ENCODE measurements at regions not wholly inside any gene's neighbourhood (a gene's known extent, or its start where the extent isn't known, plus 50 kb on each side); places are given as distances from the start of the nearest gene placed in this dataset.

- TF ChIP-seq POLR2A (IDR thresholded peaks at IDR 0.05; ENCODE audit: low read depth, low read length) (no peak), TAF1 (IDR thresholded peaks at IDR 0.05; ENCODE audit: low read depth, low read length) (no peak), SPI1 (IDR thresholded peaks at IDR 0.05; ENCODE audit: low read depth, low read length) (no peak)
These were observed 258.0 kb upstream of the SIX2 start for GRCh38 chr2:45267062-45267792.
